ENCODE measurements at regions not wholly inside any gene's neighbourhood (a gene's known extent, or its start where the extent isn't known, plus 50 kb on each side); places are given as distances from the start of the nearest gene placed in this dataset.

GRCh38 chr16:59058250-59058649 is 324.1 kb upstream of the GOT2 start:
- no peak overlapping the region for H3K4me3 ChIP-seq (ENCODE audit: control insufficient read depth, low read depth, low read length)
- DNase-seq (ENCODE audit: low read depth) = no peak
- no peak for TF ChIP-seq CTCF (conservative IDR thresholded peaks at IDR 0.05; ENCODE audit: control insufficient read depth, insufficient read depth, low read depth, low read length)

- TF ChIP-seq CTCF (conservative IDR thresholded peaks at IDR 0.05; ENCODE audit: control insufficient read depth, insufficient read depth, low read depth, low read length) = no peak
- no peak overlapping the region for H3K4me3 ChIP-seq (ENCODE audit: control insufficient read depth, low read depth, low read length)
- DNase-seq (ENCODE audit: low read depth) = no peak
Observed at GRCh38 chr16:59053911-59054310, 319.8 kb upstream of the GOT2 start.

DNA sequence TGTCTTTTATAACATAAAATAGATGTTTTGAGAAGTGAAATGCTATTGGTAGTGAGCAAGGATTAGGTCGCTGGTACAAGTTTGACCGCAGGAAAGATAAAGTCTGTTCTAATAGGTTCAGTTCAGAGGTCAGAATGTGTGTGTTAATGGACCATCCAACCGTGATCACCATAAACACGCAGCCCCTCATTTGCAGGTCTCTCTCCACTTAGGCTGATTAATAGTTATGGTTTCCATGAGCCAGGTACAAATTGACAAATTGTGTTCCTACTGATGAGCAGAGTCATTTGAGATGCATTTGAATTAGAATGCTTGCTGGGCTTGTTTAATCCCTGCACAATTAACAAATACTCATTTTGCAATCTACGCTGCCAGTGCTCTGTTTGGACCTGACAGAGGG is 318.1 kb upstream of the GOT2 start:
- TF ChIP-seq CTCF (conservative IDR thresholded peaks at IDR 0.05; ENCODE audit: control insufficient read depth, insufficient read depth, low read depth, low read length) = no peak
- DNase-seq (ENCODE audit: low read depth) = no peak
- no peak overlapping the region for H3K4me3 ChIP-seq (ENCODE audit: control insufficient read depth, low read depth, low read length)

GRCh38 chr16:59048876-59049275 is 314.8 kb upstream of the GOT2 start:
- TF ChIP-seq CTCF (conservative IDR thresholded peaks at IDR 0.05; ENCODE audit: control insufficient read depth, insufficient read depth, low read depth, low read length) = no peak
- no peak for DNase-seq (ENCODE audit: low read depth)
- no peak overlapping the region for H3K4me3 ChIP-seq (ENCODE audit: control insufficient read depth, low read depth, low read length)

DNA sequence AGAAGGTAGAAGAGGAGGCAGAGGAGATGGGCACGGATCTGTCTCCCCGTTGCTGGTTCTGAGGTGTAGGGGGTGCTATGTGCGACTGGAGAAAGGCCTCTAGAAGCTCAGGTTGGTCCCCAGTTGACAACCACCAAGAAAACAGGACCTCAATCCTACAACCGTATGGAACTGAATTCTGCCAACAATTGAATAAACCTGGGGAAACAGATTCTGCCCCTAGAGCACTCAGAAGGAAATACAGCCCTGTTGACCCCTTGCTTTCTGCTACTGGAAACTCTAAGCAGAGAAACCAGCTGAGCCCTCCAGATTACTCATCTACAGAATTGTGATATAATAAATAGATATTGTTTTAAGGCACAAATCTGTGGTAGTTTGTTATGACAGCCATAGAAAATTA is 313.0 kb upstream of the GOT2 start:
- no peak for DNase-seq (ENCODE audit: low read depth)
- no peak overlapping the region for H3K4me3 ChIP-seq (ENCODE audit: control insufficient read depth, low read depth, low read length)
- TF ChIP-seq CTCF (conservative IDR thresholded peaks at IDR 0.05; ENCODE audit: control insufficient read depth, insufficient read depth, low read depth, low read length) = no peak

DNA sequence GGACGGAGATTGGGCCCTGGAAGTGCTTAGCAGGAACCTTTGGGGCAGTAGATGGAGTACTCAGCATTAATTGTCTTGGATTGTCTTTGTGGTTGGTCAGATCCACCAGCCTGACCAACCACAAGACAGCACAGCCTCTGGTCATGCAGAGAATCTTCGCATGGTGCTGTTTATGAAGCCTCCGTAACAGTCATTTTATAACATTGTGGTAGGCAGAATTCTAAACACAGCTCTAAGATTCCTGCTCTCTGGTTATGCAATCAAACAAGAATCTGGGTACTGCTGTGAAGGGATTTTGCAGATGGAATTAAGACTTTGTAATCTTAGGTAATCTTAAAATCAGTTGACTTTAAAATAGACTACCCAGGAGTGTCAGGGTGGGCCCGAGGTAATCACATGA is 312.2 kb upstream of the GOT2 start:
- DNase-seq (ENCODE audit: low read depth) = no peak
- no peak for TF ChIP-seq CTCF (conservative IDR thresholded peaks at IDR 0.05; ENCODE audit: control insufficient read depth, insufficient read depth, low read depth, low read length)
- no peak overlapping the region for H3K4me3 ChIP-seq (ENCODE audit: control insufficient read depth, low read depth, low read length)

GRCh38 chr16:59045501-59045900 is 311.4 kb upstream of the GOT2 start:
- DNase-seq (ENCODE audit: low read depth) = no peak
- H3K4me3 ChIP-seq (ENCODE audit: control insufficient read depth, low read depth, low read length) = no peak overlapping the region
- TF ChIP-seq CTCF (conservative IDR thresholded peaks at IDR 0.05; ENCODE audit: control insufficient read depth, insufficient read depth, low read depth, low read length) = no peak
